IMR-90 (cell line): ENCODE measurements at regions not wholly inside any gene's neighbourhood (a gene's known extent, or its start where the extent isn't known, plus 50 kb on each side); places are given as distances from the start of the nearest gene placed in this dataset.

Experiments
- ATAC-seq: fragments of 200-7000 bp; cut with Tn5 transposase; 2 replicates; pipeline ENCODE4 v1.9.1; 2020; ENCODE audit warnings: low read depth, mild to moderate bottlenecking, moderate library complexity
- BruUV-seq: library from RNA; stranded (reverse); fragments of 400-500 nt; replicated peaks from 2 replicates; lab custom pipeline; 2021; lab: Mats Ljungman, UMichigan
- CTCF ChIA-PET: fragments of 300-600 bp; formaldehyde crosslinking; extraction: SDS; loops from one replicate; lab custom pipeline; 2021; ENCODE audit warnings: antibody characterized with exemption; lab: Yijun Ruan, JAX
- POLR2A ChIA-PET: fragments of 300-600 bp; sonication (Branson Sonifier 250); formaldehyde crosslinking; loops from one replicate; lab custom pipeline; 2022; ENCODE audit warnings: antibody characterized with exemption; ENCODE audit not compliant: unreplicated experiment; lab: Charles Lee
- DNase-seq: peaks from one replicate; pipeline ENCODE4 v3.0.0; 2013
- H2AFZ ChIP-seq: replicated peaks from 2 replicates; pipeline ENCODE3; 2013; ENCODE audit warnings: low read length, mild to moderate bottlenecking; ENCODE audit not compliant: poor library complexity
- H2AK5ac ChIP-seq: 2 replicates; pipeline ENCODE4 v1.6.1; 2013; ENCODE audit warnings: low read depth, low read length, inconsistent platforms
- H2AK9ac ChIP-seq: replicated peaks from 2 replicates; pipeline ENCODE3; 2013; ENCODE audit warnings: mild to moderate bottlenecking, low read depth, low read length, moderate library complexity; ENCODE audit not compliant: poor library complexity
- H2BK120ac ChIP-seq: 2 replicates; pipeline ENCODE4 v1.6.1; 2013; ENCODE audit warnings: low read depth, low read length, inconsistent platforms
- H2BK15ac ChIP-seq: 3 replicates; pipeline ENCODE4 v1.6.1; 2013; ENCODE audit warnings: low read depth, low read length, inconsistent platforms
- H2BK20ac ChIP-seq: 2 replicates; pipeline ENCODE4 v1.6.1; 2013; ENCODE audit warnings: low read depth, mild to moderate bottlenecking, inconsistent platforms, low read length, moderate library complexity
- H2BK5ac ChIP-seq: 2 replicates; pipeline ENCODE4 v1.6.1; 2013; ENCODE audit warnings: mild to moderate bottlenecking, low read depth, low read length, inconsistent platforms; ENCODE audit not compliant: poor library complexity, severe bottlenecking
- H3K14ac ChIP-seq: replicated peaks from 2 replicates; pipeline ENCODE4 v1.6.1; 2013; ENCODE audit warnings: low read depth, low read length, inconsistent platforms
- H3K18ac ChIP-seq: 2 replicates; pipeline ENCODE4 v1.6.1; 2013; ENCODE audit warnings: low read depth, low read length, control low read depth
- H3K23ac ChIP-seq: 2 replicates; pipeline ENCODE4 v1.6.1; 2013; ENCODE audit warnings: low read depth, low read length, inconsistent platforms
- H3K27ac ChIP-seq: 2 replicates; pipeline ENCODE4 v1.5.1; 2013; ENCODE audit warnings: mild to moderate bottlenecking, control low read depth, low read length; ENCODE audit not compliant: insufficient read depth
- H3K27me3 ChIP-seq: 2 replicates; pipeline ENCODE4 v1.6.1; 2013; ENCODE audit warnings: low read length; ENCODE audit not compliant: control insufficient read depth, insufficient read depth
- H3K36me3 ChIP-seq: 2 replicates; pipeline ENCODE4 v1.6.1; 2013; ENCODE audit warnings: low read length, mixed read lengths; ENCODE audit not compliant: control insufficient read depth, insufficient read depth
- H3K4ac ChIP-seq: 2 replicates; pipeline ENCODE4 v1.6.1; 2013; ENCODE audit warnings: low read depth, low read length, inconsistent platforms
- H3K4me1 ChIP-seq: 2 replicates; pipeline ENCODE4 v1.6.1; 2013; ENCODE audit warnings: low read length, mixed read lengths; ENCODE audit not compliant: control insufficient read depth, insufficient read depth
- H3K4me2 ChIP-seq: 2 replicates; pipeline ENCODE4 v1.6.1; 2013; ENCODE audit warnings: low read depth, mild to moderate bottlenecking, control low read depth, low read length, moderate library complexity
- H3K4me3 ChIP-seq: 2 replicates; pipeline ENCODE4 v1.5.1; 2013; ENCODE audit warnings: low read depth, mild to moderate bottlenecking, control low read depth, low read length, moderate library complexity; ENCODE audit not compliant: insufficient read depth
- H3K56ac ChIP-seq: 2 replicates; pipeline ENCODE4 v1.6.1; 2013; ENCODE audit warnings: low read length, inconsistent platforms; ENCODE audit not compliant: insufficient read depth; ENCODE audit errors: extremely low read depth
- H3K79me1 ChIP-seq, 2 experiments: 2 replicates each; pipeline ENCODE4 v1.6.1; 2013; ENCODE audit warnings: low read length in 2 of 2, inconsistent platforms in 1 of 2, low read depth in 1 of 2
- H3K9ac ChIP-seq: 2 replicates; pipeline ENCODE4 v1.6.1; 2013; ENCODE audit warnings: low read depth, low read length, control low read depth
- H3K9me1 ChIP-seq: 2 replicates; pipeline ENCODE4 v1.6.1; 2013; ENCODE audit warnings: low read length, inconsistent platforms; ENCODE audit not compliant: insufficient read depth
- H3K9me3 ChIP-seq: 2 replicates; pipeline ENCODE4 v1.6.1; 2013; ENCODE audit warnings: low read length; ENCODE audit not compliant: control insufficient read depth, insufficient read depth
- H4K20me1 ChIP-seq: 2 replicates; pipeline ENCODE4 v1.6.1; 2013; ENCODE audit warnings: low read length, inconsistent platforms; ENCODE audit not compliant: insufficient read depth
- H4K5ac ChIP-seq: 2 replicates; pipeline ENCODE4 v1.6.1; 2013; ENCODE audit warnings: mild to moderate bottlenecking, low read depth, low read length, control low read depth
- H4K8ac ChIP-seq, 2 experiments: 2 replicates each; pipeline ENCODE4 v1.6.1; 2013; ENCODE audit warnings: low read depth in 2 of 2, low read length in 2 of 2, control low read depth in 1 of 2, inconsistent platforms in 1 of 2
- H4K91ac ChIP-seq: 2 replicates; pipeline ENCODE4 v1.6.1; 2013; ENCODE audit warnings: low read depth, low read length, inconsistent platforms; ENCODE audit not compliant: insufficient read depth
- CEBPB ChIP-seq: IDR thresholded peaks from 2 replicates; pipeline ENCODE4 v1.6.1; 2012; ENCODE audit warnings: low read depth, low read length, improper control_type of control experiment
- CHD1 ChIP-seq: IDR thresholded peaks from 2 replicates; pipeline ENCODE4 v1.6.1; 2012; ENCODE audit warnings: low read depth, low read length, improper control_type of control experiment
- ELK1 ChIP-seq: fragments of 150-350 bp; IDR thresholded peaks from 2 replicates; pipeline ENCODE4 v1.6.1; 2016; ENCODE audit warnings: low read depth, mild to moderate bottlenecking, low read length, moderate library complexity, borderline replicate concordance
- FOS ChIP-seq: fragments of 150-350 bp; IDR thresholded peaks from 2 replicates; pipeline ENCODE4 v1.6.1; 2016; ENCODE audit warnings: low read depth, low read length
- MAZ ChIP-seq: IDR thresholded peaks from 2 replicates; pipeline ENCODE4 v1.6.1; 2012; ENCODE audit warnings: low read depth, mild to moderate bottlenecking, low read length, improper control_type of control experiment, moderate library complexity, borderline replicate concordance
- MXI1 ChIP-seq: IDR thresholded peaks from 2 replicates; pipeline ENCODE4 v1.6.1; 2012; ENCODE audit warnings: low read depth, mild to moderate bottlenecking, low read length, moderate library complexity, borderline replicate concordance
- NFE2L2 ChIP-seq: fragments of 150-350 bp; IDR thresholded peaks from 2 replicates; pipeline ENCODE4 v1.6.1; 2016; ENCODE audit warnings: low read depth, mild to moderate bottlenecking, low read length
- POLR2A ChIP-seq: IDR thresholded peaks from 2 replicates; pipeline ENCODE4 v1.6.1; 2012; ENCODE audit warnings: mild to moderate bottlenecking, low read depth, low read length
- RAD21 ChIP-seq: IDR thresholded peaks from 2 replicates; pipeline ENCODE4 v1.6.1; 2012; ENCODE audit warnings: low read length, improper control_type of control experiment
- RCOR1 ChIP-seq: IDR thresholded peaks from 2 replicates; pipeline ENCODE4 v1.6.1; 2012; ENCODE audit warnings: mild to moderate bottlenecking, low read length, improper control_type of control experiment; ENCODE audit not compliant: insufficient replicate concordance
- RFX5 ChIP-seq: IDR thresholded peaks from 2 replicates; pipeline ENCODE4 v1.8.0; 2012; ENCODE audit warnings: low read depth, mild to moderate bottlenecking, low read length, moderate library complexity
- USF2 ChIP-seq: fragments of 150-350 bp; IDR thresholded peaks from 2 replicates; pipeline ENCODE4 v1.6.1; 2017; ENCODE audit warnings: mild to moderate bottlenecking, antibody characterized with exemption, low read length, low read depth
- WGBS, 2 experiments: methylation state at CpG; one replicate each; pipeline versions ENCODE4 v1.1.5 to v1.1.7; 2013; ENCODE audit warnings: missing lambda C conversion rate in 2 of 2; ENCODE audit not compliant: insufficient read length in 1 of 2; ENCODE audit errors: extremely low coverage in 2 of 2; 5-methylcytosine and 5-hydroxymethylcytosine counted together
- dilution Hi-C: fragments of 300-500 bp; cut with HindIII; formaldehyde crosslinking; loops from one replicate; pipeline ENCODE4 v1.14.3; 2018; ENCODE audit warnings: low sequenced_read_pairs; ENCODE audit not compliant: unreplicated experiment
- in situ Hi-C: fragments of 300-500 bp; cut with MboI; formaldehyde crosslinking; loops from 3 replicates; pipeline ENCODE4 v1.14.3; 2019; ENCODE audit warnings: low sequenced_read_pairs, inconsistent platforms, mixed read lengths
- intact Hi-C: fragments of 100-400 bp; cut with micrococcal nuclease; formaldehyde crosslinking; loops from 2 replicates; pipeline ENCODE4 v1.10.0; 2022

GRCh38 chr1:11397151-11397901 is 81.6 kb upstream of the DISP3 start:
- no peak overlapping the region for H3K56ac ChIP-seq
- no peak overlapping the region for H2AK5ac ChIP-seq
- TF ChIP-seq MXI1 (no peak), MAZ (no peak), NFE2L2 (no peak), USF2 (no peak), ELK1 (no peak), CHD1 (no peak), RAD21 (no peak), RFX5 (no peak), CEBPB (no peak), FOS (no peak), POLR2A (no peak), RCOR1 (no peak)
- H4K5ac ChIP-seq = no peak overlapping the region
- no peak overlapping the region for H3K4ac ChIP-seq
- POLR2A ChIA-PET = no interaction called here
- H3K79me1 ChIP-seq = no peaks in the 10 kb centered on the region
- H4K8ac ChIP-seq = no peak overlapping the region
- in situ Hi-C loops (no loop called here), intact Hi-C loops (no loop called here), dilution Hi-C loops (no loop called here)
- CTCF ChIA-PET = no interaction called here
- DNase-seq (no peak), ATAC-seq (no peak)
- no peak overlapping the region for H2AFZ ChIP-seq
- peaks cover 14% of the 10 kb centered on the region; the same call in 1 of the 2 replicates for H3K27me3 ChIP-seq
- no peak overlapping the region for H3K18ac ChIP-seq
- no peak overlapping the region for H3K9ac ChIP-seq
- H3K9me1 ChIP-seq = no peaks in the 10 kb centered on the region
- H3K14ac ChIP-seq = no peak overlapping the region
- no peak overlapping the region for H3K23ac ChIP-seq
- H4K20me1 ChIP-seq = no peaks in the 10 kb centered on the region
- no peak overlapping the region for H2AK9ac ChIP-seq
- no peak overlapping the region for H2BK15ac ChIP-seq
- no peaks in the 10 kb centered on the region for H3K9me3 ChIP-seq
- BruUV-seq = no TSS peak
- H2BK120ac ChIP-seq = no peak overlapping the region
- no peak overlapping the region for H2BK20ac ChIP-seq
- H3K36me3 ChIP-seq = no peaks in the 10 kb centered on the region
- H2BK5ac ChIP-seq = no peak overlapping the region
- 90% methylated on average over 2 of the region's 16 CpGs; no CpG with 5 or more reads in 1 of the 2 experiments for WGBS, 2 experiments
- no peak overlapping the region for H3K4me3 ChIP-seq
- no peak overlapping the region for H4K91ac ChIP-seq
- no peaks in the 10 kb centered on the region for H3K4me1 ChIP-seq
- no peak overlapping the region for H3K27ac ChIP-seq
- no peak overlapping the region for H3K4me2 ChIP-seq
